HEK293T (cell line): ENCODE measurements at regions not wholly inside any gene's neighbourhood (a gene's known extent, or its start where the extent isn't known, plus 50 kb on each side); places are given as distances from the start of the nearest gene placed in this dataset.
"Not testable (repeated sequence)": the region's sequence is repeated elsewhere in the genome, so short reads cannot be mapped to it uniquely, and the experiment has no call there.

Experiments used
- CTCF ChIA-PET: fragments of 350-600 bp; formaldehyde crosslinking; extraction: SDS; loops from one replicate; lab custom pipeline; 2021; ENCODE audit warnings: antibody characterized with exemption, inconsistent platforms; lab: Yijun Ruan, JAX
- POLR2A ChIA-PET: fragments of 350-600 bp; formaldehyde crosslinking; extraction: SDS; loops from one replicate; lab custom pipeline; 2020; ENCODE audit warnings: antibody characterized with exemption, inconsistent platforms; lab: Yijun Ruan, JAX
- DNase-seq: peaks from one replicate; pipeline ENCODE4 v3.0.0; 2012; ENCODE audit warnings: mixed read lengths; ENCODE audit errors: extremely low spot score
- ARNT ChIP-seq: fragments of 450-650 bp; IDR thresholded peaks from 2 replicates; pipeline ENCODE4 v1.6.1; 2017; ENCODE audit warnings: mild to moderate bottlenecking
- BHLHE40 ChIP-seq: fragments of 450-650 bp; IDR thresholded peaks from 2 replicates; pipeline ENCODE4 v1.6.1; 2016; ENCODE audit warnings: mild to moderate bottlenecking, moderate library complexity, borderline replicate concordance
- CTBP1 ChIP-seq: fragments of 450-650 bp; IDR thresholded peaks from 2 replicates; pipeline ENCODE4 v1.6.1; 2016; ENCODE audit warnings: borderline replicate concordance
- ELF4 ChIP-seq: fragments of 450-650 bp; IDR thresholded peaks from 2 replicates; pipeline ENCODE4 v1.6.1; 2017; ENCODE audit warnings: antibody characterized with exemption
- FOXA1 ChIP-seq: fragments of 450-650 bp; IDR thresholded peaks from 2 replicates; pipeline ENCODE4 v1.6.1; 2016; ENCODE audit warnings: mild to moderate bottlenecking
- FOXK2 ChIP-seq: fragments of 450-650 bp; IDR thresholded peaks from 2 replicates; pipeline ENCODE4 v1.6.1; 2016; ENCODE audit warnings: mild to moderate bottlenecking
- FOXM1 ChIP-seq: fragments of 450-650 bp; IDR thresholded peaks from 2 replicates; pipeline ENCODE4 v1.6.1; 2017; ENCODE audit warnings: mild to moderate bottlenecking, borderline replicate concordance
- HDGF ChIP-seq: fragments of 450-650 bp; IDR thresholded peaks from 2 replicates; pipeline ENCODE4 v1.6.1; 2017; ENCODE audit warnings: antibody characterized with exemption, borderline replicate concordance
- L3MBTL2 ChIP-seq: fragments of 450-650 bp; conservative IDR thresholded peaks from 2 replicates; pipeline ENCODE4 v1.6.1; 2016; ENCODE audit warnings: mild to moderate bottlenecking
- LEF1 ChIP-seq: fragments of 450-650 bp; IDR thresholded peaks from 2 replicates; pipeline ENCODE4 v1.6.1; 2017; ENCODE audit warnings: mild to moderate bottlenecking, borderline replicate concordance
- NFRKB ChIP-seq: fragments of 450-650 bp; IDR thresholded peaks from 2 replicates; pipeline ENCODE4 v1.6.1; 2016; ENCODE audit warnings: mild to moderate bottlenecking, moderate library complexity
- PKNOX1 ChIP-seq: fragments of 450-650 bp; IDR thresholded peaks from 2 replicates; pipeline ENCODE4 v1.6.1; 2016
- SP1 ChIP-seq: fragments of 450-650 bp; IDR thresholded peaks from 2 replicates; pipeline ENCODE4 v1.6.1; 2017
- SUZ12 ChIP-seq: fragments of 450-650 bp; IDR thresholded peaks from 2 replicates; pipeline ENCODE4 v1.6.1; 2016; ENCODE audit warnings: mild to moderate bottlenecking
- TARDBP ChIP-seq: fragments of 450-650 bp; IDR thresholded peaks from 2 replicates; pipeline ENCODE4 v1.6.1; 2016
- ZNF384 ChIP-seq: fragments of 450-650 bp; IDR thresholded peaks from 2 replicates; pipeline ENCODE4 v1.6.1; 2016

DNA sequence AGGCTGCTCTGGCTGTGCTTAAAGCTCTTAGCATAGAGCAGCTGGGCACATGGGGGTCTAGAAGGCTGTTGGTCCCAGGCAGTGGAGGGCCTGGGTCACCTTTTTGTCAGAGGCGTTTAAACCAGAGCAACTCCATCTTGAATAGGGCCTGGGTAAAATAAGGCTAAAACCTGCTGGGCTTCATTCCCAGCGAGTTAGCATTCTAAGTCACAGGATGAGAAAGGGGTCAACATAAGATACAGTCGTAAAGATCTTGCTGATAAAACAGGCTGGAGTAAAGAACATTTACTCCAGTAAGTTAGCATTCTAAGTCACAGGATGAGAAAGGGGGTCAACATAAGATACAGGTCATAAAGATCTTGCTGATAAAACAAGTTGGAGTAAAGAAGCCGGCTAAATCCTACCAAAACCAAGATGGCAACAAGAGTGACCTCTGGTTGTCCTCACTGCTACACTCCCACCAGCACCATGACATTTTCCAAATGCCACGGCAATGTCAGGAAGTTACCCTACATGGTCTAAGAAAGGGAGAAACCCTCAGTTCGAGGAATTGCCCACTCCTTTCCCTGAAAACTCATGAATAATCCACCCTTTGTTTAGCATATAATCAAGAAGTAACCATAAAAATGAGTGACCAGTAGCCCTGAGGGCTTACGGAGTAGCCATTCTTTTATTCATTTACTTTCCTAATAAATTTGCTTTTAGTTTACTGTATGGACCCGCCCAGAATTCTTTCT lies 96.8 kb upstream of the PCBD1 start:
- DNase-seq = no peak
- CTCF ChIA-PET = no interaction called here
- POLR2A ChIA-PET = interaction anchor here (0.5 kb wide), 1 partner anchor 839 kb away, joined by 4 read pairs; the partner anchor contains the start of gene TYSND1
- TF ChIP-seq BHLHE40 (no peak), FOXM1 (no peak), NFRKB (no peak), LEF1 (no peak), FOXK2 (no peak), L3MBTL2 (no peak), HDGF (no peak)

DNA sequence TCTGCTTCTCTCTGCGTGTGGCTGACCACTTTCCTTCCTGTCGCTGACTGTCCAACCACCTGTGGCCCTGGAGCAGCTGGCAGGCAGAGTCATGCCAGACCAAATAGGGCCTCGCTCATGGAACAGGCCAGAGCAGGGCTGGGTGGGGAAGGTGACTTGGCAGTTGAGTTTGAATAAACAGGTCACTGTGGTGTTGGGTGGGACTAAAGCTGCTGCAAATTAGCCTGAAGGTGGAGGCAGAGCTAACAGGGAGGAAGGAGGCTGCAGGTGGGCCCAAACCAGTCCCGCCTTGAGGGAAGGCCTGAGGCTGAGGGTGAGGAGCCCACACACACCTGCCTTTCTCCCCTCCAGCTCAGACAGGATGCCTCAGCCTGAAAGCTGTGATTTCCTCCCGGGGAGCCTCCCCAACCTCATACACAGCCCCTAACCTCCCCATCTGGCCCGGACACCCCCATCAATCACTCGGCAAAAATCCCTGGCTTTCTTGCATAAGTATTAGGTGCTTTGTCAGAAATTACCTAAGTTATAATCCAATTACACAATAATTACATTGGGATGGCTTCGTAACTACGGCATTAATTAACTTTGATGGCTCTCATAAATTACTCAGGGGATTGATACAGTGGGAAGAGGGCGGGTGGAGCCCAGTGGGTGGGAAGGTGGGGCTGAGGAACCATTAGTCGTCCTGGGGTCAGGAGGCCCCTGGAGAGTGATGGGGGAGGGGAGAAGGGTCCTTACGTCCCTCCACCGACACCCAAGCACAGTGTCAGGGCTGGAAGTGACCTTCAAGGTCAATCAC lies 97.7 kb upstream of the PCBD1 start:
- POLR2A ChIA-PET = interaction anchor here (0.5 kb wide), 1 partner anchor 840 kb away, joined by 4 read pairs; the partner anchor contains the start of gene TYSND1
- DNase-seq = no peak
- CTCF ChIA-PET = no interaction called here

DNA sequence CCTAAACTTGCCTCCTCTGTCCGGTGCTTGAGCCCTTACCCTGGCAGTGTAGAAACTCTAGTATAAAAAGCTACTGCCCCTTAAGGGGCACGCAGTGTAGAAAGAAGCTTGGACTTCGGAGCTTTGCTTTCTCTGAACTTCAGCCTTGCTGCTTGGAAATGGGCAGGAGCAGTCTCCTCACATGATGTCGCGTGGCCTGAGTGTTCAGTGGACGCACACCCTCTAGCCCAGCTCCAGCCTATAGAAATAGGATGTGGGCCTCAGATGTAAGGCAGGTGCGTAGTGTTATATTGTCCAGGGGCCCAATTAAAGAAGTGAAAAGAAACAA lies 98.2 kb upstream of the PCBD1 start:
- CTCF ChIA-PET = no interaction called here
- POLR2A ChIA-PET = no interaction called here
- DNase-seq = no peak
- TF ChIP-seq FOXK2 (no peak), SUZ12 (no peak), CTBP1 (no peak), NFRKB (no peak), FOXA1 (no peak), FOXM1 (no peak), TARDBP (no peak), HDGF (no peak)

More for the DNA sequence above, 97.7 kb upstream of the PCBD1 start:
- no peak for TF ChIP-seq SUZ12
- no peak for TF ChIP-seq CTBP1
- TF ChIP-seq ZNF384 = no peak

DNA sequence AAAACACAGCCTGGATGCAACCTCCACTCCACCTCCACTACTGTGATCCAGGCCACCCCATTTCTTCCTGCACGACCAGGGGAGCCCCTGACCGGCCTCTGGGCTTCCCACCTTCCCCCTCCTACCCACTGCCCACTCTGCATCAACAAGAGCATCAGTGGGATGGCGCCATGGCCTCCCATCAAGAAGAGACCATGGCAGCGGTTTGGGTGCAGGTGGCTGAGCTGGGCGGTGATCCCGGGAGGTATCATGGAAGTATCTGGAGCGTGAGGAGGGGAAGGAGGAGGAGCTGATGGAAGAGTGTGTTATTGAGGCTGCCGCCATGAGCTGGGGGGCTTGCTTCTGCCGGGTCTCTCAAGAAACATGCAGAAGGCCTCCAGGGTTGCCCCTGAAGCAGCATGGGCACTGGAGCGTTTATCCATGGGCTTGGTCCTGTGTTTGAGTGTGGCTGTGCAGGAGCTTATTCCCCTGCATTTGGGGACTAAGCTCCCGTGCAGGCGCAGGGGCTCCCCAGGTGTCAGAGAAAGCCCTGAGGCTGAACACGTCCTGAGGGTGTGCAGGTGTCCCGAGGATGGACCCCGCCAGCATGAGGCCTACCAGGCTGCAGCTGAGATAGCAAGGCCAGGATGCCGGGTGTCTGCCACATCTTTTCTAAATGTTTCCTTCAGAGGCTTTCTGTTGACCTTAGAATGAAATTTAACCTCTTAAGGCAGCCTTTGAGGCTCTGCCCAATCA lies 99.2 kb upstream of the PCBD1 start:
- CTCF ChIA-PET = no interaction called here
- TF ChIP-seq FOXK2 (no peak), CTBP1 (no peak), FOXM1 (no peak), TARDBP (no peak), ARNT (no peak), LEF1 (no peak), L3MBTL2 (no peak), ELF4 (no peak), FOXA1 (no peak), SP1 (no peak), HDGF (no peak), BHLHE40 (no peak)
- DNase-seq = no peak
- POLR2A ChIA-PET = no interaction called here

GRCh38 chr10:70990156-70990555 lies 101.8 kb upstream of the PCBD1 start:
- CTCF ChIA-PET, POLR2A ChIA-PET, DNase-seq: not testable (repeated sequence)

GRCh38 chr10:70990681-70991080 lies 102.3 kb upstream of the PCBD1 start:
- ChIA-PET POLR2A (no interaction called here), CTCF (no interaction called here)
- no peak for DNase-seq
- TF ChIP-seq ELF4 (no peak), LEF1 (no peak), TARDBP (no peak), ARNT (no peak), PKNOX1 (no peak), SP1 (no peak), FOXM1 (no peak), HDGF (no peak), ZNF384 (no peak), FOXK2 (no peak)
